HL-60/S4 (cell line): ENCODE measurements at regions not wholly inside any gene's neighbourhood (a gene's known extent, or its start where the extent isn't known, plus 50 kb on each side); places are given as distances from the start of the nearest gene placed in this dataset.

ENCODE experiments used
- in situ Hi-C: fragments of 300-500 bp; cut with MboI; formaldehyde crosslinking; loops from 2 replicates; pipeline ENCODE4 v1.14.3; 2022; ENCODE audit warnings: low sequenced_read_pairs

- in situ Hi-C loops, result no loop called here
These were observed 326.0 kb upstream of the MGAT5 start for GRCh38 chr2:133927894-133928293.

- in situ Hi-C loops, result no loop called here
These were observed 317.8 kb upstream of the MGAT5 start for GRCh38 chr2:133936096-133936495.

GRCh38 chr2:133936601-133937000 lies 317.3 kb upstream of the MGAT5 start:
- in situ Hi-C loops, result no loop called here

- in situ Hi-C loops, result no loop called here
These were observed 316.2 kb upstream of the MGAT5 start for GRCh38 chr2:133937669-133938068.

GRCh38 chr2:133940134-133940533 lies 313.7 kb upstream of the MGAT5 start:
- in situ Hi-C loops, result no loop called here

- in situ Hi-C loops, result no loop called here
These were observed 312.2 kb upstream of the MGAT5 start for GRCh38 chr2:133941666-133942065.

- in situ Hi-C loops, result no loop called here
These were observed 311.5 kb upstream of the MGAT5 start for GRCh38 chr2:133942398-133942797.

- in situ Hi-C loops, result no loop called here
These were observed 310.8 kb upstream of the MGAT5 start for GRCh38 chr2:133943108-133943507.

- in situ Hi-C loops, result no loop called here
These were observed 308.8 kb upstream of the MGAT5 start for GRCh38 chr2:133945089-133945488.

GRCh38 chr2:133947057-133947456 lies 306.8 kb upstream of the MGAT5 start:
- in situ Hi-C loops, result no loop called here

- in situ Hi-C loops, result no loop called here
These were observed 305.1 kb upstream of the MGAT5 start for GRCh38 chr2:133948610-133949290.

- in situ Hi-C loops, result no loop called here
These were observed 304.3 kb upstream of the MGAT5 start for GRCh38 chr2:133949595-133949994.

GRCh38 chr2:133951209-133951608 lies 302.7 kb upstream of the MGAT5 start:
- in situ Hi-C loops, result no loop called here

- in situ Hi-C loops, result no loop called here
These were observed 301.5 kb upstream of the MGAT5 start for GRCh38 chr2:133952420-133952819.

- in situ Hi-C loops, result no loop called here
These were observed 301.0 kb upstream of the MGAT5 start for GRCh38 chr2:133952896-133953295.

GRCh38 chr2:133953524-133953923 lies 300.3 kb upstream of the MGAT5 start:
- in situ Hi-C loops, result no loop called here

GRCh38 chr2:133954636-133955035 lies 299.2 kb upstream of the MGAT5 start:
- in situ Hi-C loops, result no loop called here

GRCh38 chr2:133955169-133955568 lies 298.7 kb upstream of the MGAT5 start:
- in situ Hi-C loops, result no loop called here

GRCh38 chr2:133956434-133956935 lies 297.4 kb upstream of the MGAT5 start:
- in situ Hi-C loops, result no loop called here

GRCh38 chr2:133957724-133958480 lies 296.0 kb upstream of the MGAT5 start:
- in situ Hi-C loops, result no loop called here

- in situ Hi-C loops, result no loop called here
These were observed 294.8 kb upstream of the MGAT5 start for GRCh38 chr2:133959066-133959465.

- in situ Hi-C loops, result no loop called here
These were observed 287.1 kb upstream of the MGAT5 start for GRCh38 chr2:133966720-133967304.
